ENCODE measurements at regions not wholly inside any gene's neighbourhood (a gene's known extent, or its start where the extent isn't known, plus 50 kb on each side); places are given as distances from the start of the nearest gene placed in this dataset.

DNA sequence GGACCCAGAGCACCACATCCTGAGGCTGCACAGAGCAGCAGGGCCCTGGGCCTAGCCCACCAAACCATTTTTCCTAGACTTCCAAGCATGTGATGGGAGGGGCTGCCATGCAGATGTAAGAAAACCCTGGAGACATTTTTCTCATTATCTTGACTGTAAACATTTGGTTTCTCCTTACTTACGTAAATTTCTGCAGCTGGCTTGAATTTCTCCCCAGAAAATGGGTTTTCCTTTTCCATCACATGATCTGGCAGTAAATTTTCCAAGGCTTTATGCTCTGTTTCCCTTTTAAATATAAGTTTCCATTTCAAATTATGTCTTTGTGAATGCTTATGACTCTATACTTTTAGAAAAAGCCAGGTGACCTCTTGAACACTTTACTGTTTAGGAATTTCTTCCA, 945.9 kb upstream of the NDST4 start:
- no peak for TF ChIP-seq EZH2 (IDR thresholded peaks at IDR 0.05; ENCODE audit: low read length, unreplicated experiment)
- TF ChIP-seq EZH2phosphoT487 (IDR thresholded peaks at IDR 0.05; ENCODE audit: borderline replicate concordance, low read length), result no peak

All from PC-3 (cell line).